ENCODE measurements at regions not wholly inside any gene's neighbourhood (a gene's known extent, or its start where the extent isn't known, plus 50 kb on each side); places are given as distances from the start of the nearest gene placed in this dataset.

DNA sequence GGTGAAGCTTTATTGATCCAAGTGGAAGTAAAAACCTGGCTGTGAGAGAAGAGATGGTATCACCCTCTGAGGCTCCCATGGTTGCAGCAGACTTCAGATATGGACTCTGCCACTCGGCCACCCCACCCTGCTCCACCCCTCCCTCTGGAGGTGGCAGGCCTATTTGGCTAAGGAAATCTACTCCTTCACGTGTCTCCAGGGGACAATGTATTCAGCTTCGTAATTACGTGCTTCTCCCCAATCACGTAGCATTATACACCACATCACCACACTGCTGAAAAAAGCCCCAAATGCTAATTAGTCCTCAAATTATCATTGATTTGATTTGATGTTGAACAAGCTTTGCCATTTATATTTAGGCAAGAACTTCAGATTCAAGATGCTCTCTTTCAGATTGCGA, 220.7 kb downstream of the OMA1 start:
- Histone ChIP-seq H3K79me2 (ENCODE audit: low read length) (no peaks in the 10 kb centered on the region), H4K20me1 (ENCODE audit: low read length) (no peaks in the 10 kb centered on the region), H3K36me3 (ENCODE audit: low read depth, low read length) (no peaks in the 10 kb centered on the region), H3K27ac (ENCODE audit: low read length) (no peak overlapping the region), H3K9ac (ENCODE audit: low read length) (no peak overlapping the region), H3K9me3 (ENCODE audit: low read length) (no peaks in the 10 kb centered on the region), H2AFZ (ENCODE audit: low read length) (no peak overlapping the region), H3K9me2 (replicated peaks; ENCODE audit: low read length) (no peaks in the 10 kb centered on the region), H3K4me2 (ENCODE audit: low read length) (no peak overlapping the region), H3K27me3 (ENCODE audit: low read length) (no peaks in the 10 kb centered on the region), H3K4me1 (ENCODE audit: insufficient read depth, low read length) (no peaks in the 10 kb centered on the region), H3K4me3 (ENCODE audit: low read length) (no peak overlapping the region), H3F3A (ENCODE audit: low read length, unreplicated experiment) (no peaks in the 10 kb centered on the region)
- DNase-seq (no peak), ATAC-seq (no peak)
- ChIA-PET CTCF (no interaction called here), POLR2A (ENCODE audit: unreplicated experiment) (no interaction called here)
- TF ChIP-seq EZH2phosphoT487 (IDR thresholded peaks at IDR 0.05; ENCODE audit: borderline replicate concordance, low read length) (no peak), EZH2 (IDR thresholded peaks at IDR 0.05; ENCODE audit: low read length, unreplicated experiment) (no peak), CTCF (conservative IDR thresholded peaks at IDR 0.05; ENCODE audit: low read depth, low read length) (no peak)
- no TSS peak for BruUV-seq (replicated peaks)
- intact Hi-C loops (cut with micrococcal nuclease) = no loop called here

GRCh38 chr1:58324558-58324957, 222.0 kb downstream of the OMA1 start:
- no peak overlapping the region for H3K4me3 ChIP-seq (ENCODE audit: low read length)
- H2AFZ ChIP-seq (ENCODE audit: low read length) = no peak overlapping the region
- no peaks in the 10 kb centered on the region for H3K79me2 ChIP-seq (ENCODE audit: low read length)
- no peaks in the 10 kb centered on the region for H4K20me1 ChIP-seq (ENCODE audit: low read length)
- H3K27me3 ChIP-seq (ENCODE audit: low read length) = no peaks in the 10 kb centered on the region
- ATAC-seq (no peak), DNase-seq (no peak)
- no peaks in the 10 kb centered on the region for H3F3A ChIP-seq (ENCODE audit: low read length, unreplicated experiment)
- no peaks in the 10 kb centered on the region for H3K36me3 ChIP-seq (ENCODE audit: low read depth, low read length)
- H3K4me1 ChIP-seq (ENCODE audit: insufficient read depth, low read length) = no peaks in the 10 kb centered on the region
- TF ChIP-seq EZH2 (IDR thresholded peaks at IDR 0.05; ENCODE audit: low read length, unreplicated experiment) (no peak), CTCF (conservative IDR thresholded peaks at IDR 0.05; ENCODE audit: low read depth, low read length) (no peak), EZH2phosphoT487 (IDR thresholded peaks at IDR 0.05; ENCODE audit: borderline replicate concordance, low read length) (no peak)
- H3K27ac ChIP-seq (ENCODE audit: low read length) = no peak overlapping the region
- no peak overlapping the region for H3K9ac ChIP-seq (ENCODE audit: low read length)
- POLR2A ChIA-PET (ENCODE audit: unreplicated experiment) = no interaction called here
- intact Hi-C loops (cut with micrococcal nuclease) = no loop called here
- CTCF ChIA-PET = no interaction called here
- H3K9me2 ChIP-seq (replicated peaks; ENCODE audit: low read length) = no peaks in the 10 kb centered on the region
- no TSS peak for BruUV-seq (replicated peaks)
- no peak overlapping the region for H3K4me2 ChIP-seq (ENCODE audit: low read length)
- no peaks in the 10 kb centered on the region for H3K9me3 ChIP-seq (ENCODE audit: low read length)

DNA sequence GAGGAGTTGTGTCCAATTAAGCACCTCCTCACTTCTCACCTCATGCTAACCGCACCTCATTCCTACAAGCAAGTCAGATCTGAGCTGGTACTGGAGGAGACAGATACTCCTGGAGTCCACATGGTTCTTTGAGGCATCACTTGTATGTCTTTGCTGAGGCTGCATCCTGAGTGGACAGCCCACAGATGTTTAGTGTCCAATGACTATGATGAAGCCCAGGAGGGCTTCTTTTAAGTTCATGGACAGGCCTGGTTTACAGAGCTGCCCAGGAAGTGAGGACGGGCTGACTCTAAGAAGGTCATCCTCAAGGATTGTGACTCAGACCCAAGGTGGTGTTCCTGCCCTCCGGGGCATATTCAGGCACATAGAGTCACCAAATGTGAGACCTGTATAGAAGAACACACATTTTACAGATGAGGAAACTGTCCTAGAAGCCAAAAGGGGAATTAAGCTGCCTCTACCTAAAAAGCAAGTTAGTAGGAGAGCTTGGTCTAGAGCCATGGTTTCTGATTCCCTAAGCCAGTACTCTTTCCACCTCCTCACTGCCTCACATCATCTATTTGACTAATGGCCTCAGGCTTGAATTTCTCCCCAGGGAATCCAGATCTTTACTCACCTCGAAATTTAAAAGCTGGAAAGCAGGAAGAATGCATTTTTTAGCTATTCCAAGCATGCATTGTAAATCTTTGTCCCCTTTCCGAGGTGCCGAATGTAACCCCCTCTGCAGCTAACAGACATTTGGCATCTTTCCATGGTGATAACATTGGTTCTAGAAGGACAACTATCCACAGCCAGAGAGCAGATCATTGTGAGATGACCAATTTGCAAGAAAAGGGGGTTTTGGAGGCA, 228.1 kb downstream of the OMA1 start:
- no peak for ATAC-seq
- H2AFZ ChIP-seq (ENCODE audit: low read length) = no peak overlapping the region
- no peaks in the 10 kb centered on the region for H3K79me2 ChIP-seq (ENCODE audit: low read length)
- H3K4me1 ChIP-seq (ENCODE audit: insufficient read depth, low read length) = no peaks in the 10 kb centered on the region
- H3K4me3 ChIP-seq (ENCODE audit: low read length) = no peak overlapping the region
- DNase-seq = no peak
- CTCF ChIA-PET = no interaction called here
- H3K36me3 ChIP-seq (ENCODE audit: low read depth, low read length) = no peaks in the 10 kb centered on the region
- no peak for TF ChIP-seq EZH2 (IDR thresholded peaks at IDR 0.05; ENCODE audit: low read length, unreplicated experiment)
- TF ChIP-seq CTCF (conservative IDR thresholded peaks at IDR 0.05; ENCODE audit: low read depth, low read length) = no peak
- no peak for TF ChIP-seq EZH2phosphoT487 (IDR thresholded peaks at IDR 0.05; ENCODE audit: borderline replicate concordance, low read length)
- no peak overlapping the region for H3K4me2 ChIP-seq (ENCODE audit: low read length)
- no peak overlapping the region for H3K9ac ChIP-seq (ENCODE audit: low read length)
- no peaks in the 10 kb centered on the region for H3K27me3 ChIP-seq (ENCODE audit: low read length)
- H3K9me2 ChIP-seq (replicated peaks; ENCODE audit: low read length) = no peaks in the 10 kb centered on the region
- H4K20me1 ChIP-seq (ENCODE audit: low read length) = no peaks in the 10 kb centered on the region
- no TSS peak for BruUV-seq (replicated peaks)
- intact Hi-C loops (cut with micrococcal nuclease) = no loop called here
- POLR2A ChIA-PET (ENCODE audit: unreplicated experiment) = no interaction called here
- no peaks in the 10 kb centered on the region for H3F3A ChIP-seq (ENCODE audit: low read length, unreplicated experiment)
- H3K27ac ChIP-seq (ENCODE audit: low read length) = no peak overlapping the region
- no peaks in the 10 kb centered on the region for H3K9me3 ChIP-seq (ENCODE audit: low read length)

All from PC-3 (cell line).